ENCODE measurements at regions not wholly inside any gene's neighbourhood (a gene's known extent, or its start where the extent isn't known, plus 50 kb on each side); places are given as distances from the start of the nearest gene placed in this dataset.
"Not testable (repeated sequence)": the region's sequence is repeated elsewhere in the genome, so short reads cannot be mapped to it uniquely, and the experiment has no call there.

DNA sequence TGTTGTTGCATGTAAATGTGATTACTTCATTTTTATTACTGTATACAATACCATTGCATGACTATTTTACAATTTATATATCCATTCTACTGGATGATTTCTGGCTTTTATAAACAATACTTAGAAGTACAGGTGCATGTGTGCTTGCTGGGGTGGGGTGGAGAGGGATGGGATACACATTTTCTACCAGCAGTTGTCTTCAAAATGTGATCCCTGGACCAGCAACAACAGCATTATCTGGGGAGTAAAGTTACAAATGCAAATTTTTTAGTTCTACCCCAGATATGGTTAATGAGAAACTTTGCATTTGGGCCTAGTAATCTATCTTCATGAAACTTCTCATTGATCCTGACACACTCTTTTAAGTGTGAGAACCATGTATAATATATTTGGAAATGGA, 905.4 kb upstream of the ATXN7L3B start:
- no peaks in the 10 kb centered on the region for H3K36me3 ChIP-seq
- H3K4me1 ChIP-seq: no peaks in the 10 kb centered on the region
- no peak overlapping the region for H3K4me3 ChIP-seq
- DNase-seq (ENCODE audit: low spot score in 2 of 2): no peak
- TF ChIP-seq, protein P1, sequence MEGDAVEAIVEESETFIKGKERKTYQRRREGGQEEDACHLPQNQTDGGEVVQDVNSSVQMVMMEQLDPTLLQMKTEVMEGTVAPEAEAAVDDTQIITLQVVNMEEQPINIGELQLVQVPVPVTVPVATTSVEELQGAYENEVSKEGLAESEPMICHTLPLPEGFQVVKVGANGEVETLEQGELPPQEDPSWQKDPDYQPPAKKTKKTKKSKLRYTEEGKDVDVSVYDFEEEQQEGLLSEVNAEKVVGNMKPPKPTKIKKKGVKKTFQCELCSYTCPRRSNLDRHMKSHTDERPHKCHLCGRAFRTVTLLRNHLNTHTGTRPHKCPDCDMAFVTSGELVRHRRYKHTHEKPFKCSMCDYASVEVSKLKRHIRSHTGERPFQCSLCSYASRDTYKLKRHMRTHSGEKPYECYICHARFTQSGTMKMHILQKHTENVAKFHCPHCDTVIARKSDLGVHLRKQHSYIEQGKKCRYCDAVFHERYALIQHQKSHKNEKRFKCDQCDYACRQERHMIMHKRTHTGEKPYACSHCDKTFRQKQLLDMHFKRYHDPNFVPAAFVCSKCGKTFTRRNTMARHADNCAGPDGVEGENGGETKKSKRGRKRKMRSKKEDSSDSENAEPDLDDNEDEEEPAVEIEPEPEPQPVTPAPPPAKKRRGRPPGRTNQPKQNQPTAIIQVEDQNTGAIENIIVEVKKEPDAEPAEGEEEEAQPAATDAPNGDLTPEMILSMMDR (IDR thresholded peaks at IDR 0.05): no peak
- no peaks in the 10 kb centered on the region for H3K9me3 ChIP-seq
- no peaks in the 10 kb centered on the region for H3K27me3 ChIP-seq
- no peak overlapping the region for H3K27ac ChIP-seq

GRCh38 chr12:73632661-73633060, 905.0 kb upstream of the ATXN7L3B start:
- Histone ChIP-seq H3K36me3 (no peaks in the 10 kb centered on the region), H3K9me3 (no peaks in the 10 kb centered on the region), H3K27ac (no peak overlapping the region)

GRCh38 chr12:73639397-73639796, 898.2 kb upstream of the ATXN7L3B start:
- not testable (repeated sequence) for H3K4me1 ChIP-seq; H3K27ac ChIP-seq; H3K4me3 ChIP-seq; H3K9me3 ChIP-seq; H3K36me3 ChIP-seq; H3K27me3 ChIP-seq; DNase-seq (ENCODE audit: low spot score in 2 of 2)
- WGBS: 91% methylated on average over 5 of the region's 5 CpGs

More at GRCh38 chr12:73632661-73633060, 905.0 kb upstream of the ATXN7L3B start:
- H3K4me3 ChIP-seq: no peak overlapping the region
- WGBS: 38% methylated on average over 4 of the region's 4 CpGs
- DNase-seq (ENCODE audit: low spot score in 2 of 2): no peak
- no peak for TF ChIP-seq EP300 (IDR thresholded peaks at IDR 0.05)
- no peak for TF ChIP-seq POLR2A (IDR thresholded peaks at IDR 0.05)
- TF ChIP-seq, protein P1 (IDR thresholded peaks at IDR 0.05): no peak
- no peak for TF ChIP-seq POLR2AphosphoS5 (IDR thresholded peaks at IDR 0.05)
- H3K27me3 ChIP-seq: no peaks in the 10 kb centered on the region
- no peaks in the 10 kb centered on the region for H3K4me1 ChIP-seq

DNA sequence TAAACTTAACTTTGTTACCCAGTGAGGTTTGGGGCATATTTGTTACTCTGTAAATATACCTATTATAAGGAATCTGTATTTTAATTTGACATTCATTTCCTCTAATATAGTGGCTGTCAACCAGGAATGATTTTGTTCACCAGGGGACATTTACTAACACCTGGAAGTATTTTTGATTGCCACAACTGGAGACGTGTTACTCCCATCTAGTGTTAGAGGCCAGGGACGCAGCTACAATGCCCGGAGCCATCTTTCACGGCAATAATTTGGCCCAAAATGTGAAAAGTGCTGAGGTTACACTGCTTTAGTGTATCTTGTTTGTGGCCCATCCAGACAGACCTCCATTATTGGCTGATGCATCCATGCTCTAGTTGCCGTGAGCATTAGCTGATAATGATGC, 881.3 kb upstream of the ATXN7L3B start:
- Histone ChIP-seq H3K27me3 (no peaks in the 10 kb centered on the region), H3K27ac (no peak overlapping the region), H3K4me3 (no peak overlapping the region), H3K9me3 (no peaks in the 10 kb centered on the region), H3K4me1 (no peaks in the 10 kb centered on the region), H3K36me3 (no peaks in the 10 kb centered on the region)
- WGBS: 70% methylated on average over 5 of the region's 5 CpGs
- no peak for DNase-seq (ENCODE audit: low spot score in 2 of 2)
- TF ChIP-seq POLR2AphosphoS5 (IDR thresholded peaks at IDR 0.05): no peak
- TF ChIP-seq, protein P1 (IDR thresholded peaks at IDR 0.05): no peak
- TF ChIP-seq POLR2A (IDR thresholded peaks at IDR 0.05): no peak
- no peak for TF ChIP-seq EP300 (IDR thresholded peaks at IDR 0.05)

GRCh38 chr12:73659802-73660201, 877.8 kb upstream of the ATXN7L3B start:
- H3K9me3 ChIP-seq: no peaks in the 10 kb centered on the region
- H3K4me3 ChIP-seq: no peak overlapping the region
- no peak for DNase-seq (ENCODE audit: low spot score in 2 of 2)
- no peak for TF ChIP-seq POLR2AphosphoS5 (IDR thresholded peaks at IDR 0.05)
- no peak for TF ChIP-seq POLR2A (IDR thresholded peaks at IDR 0.05)
- TF ChIP-seq, protein P1 (IDR thresholded peaks at IDR 0.05): no peak
- TF ChIP-seq EP300 (IDR thresholded peaks at IDR 0.05): no peak
- H3K27me3 ChIP-seq: no peaks in the 10 kb centered on the region
- no peaks in the 10 kb centered on the region for H3K36me3 ChIP-seq
- no peaks in the 10 kb centered on the region for H3K4me1 ChIP-seq
- no peak overlapping the region for H3K27ac ChIP-seq
- 95% methylated on average over 1 of the region's 1 CpG for WGBS

- no peak overlapping the region for H3K4me3 ChIP-seq
- H3K9me3 ChIP-seq: no peaks in the 10 kb centered on the region
- no peak overlapping the region for H3K27ac ChIP-seq
- 95% methylated on average over 14 of the region's 16 CpGs for WGBS
- H3K27me3 ChIP-seq: no peaks in the 10 kb centered on the region
- no peak for TF ChIP-seq EP300 (IDR thresholded peaks at IDR 0.05)
- TF ChIP-seq, protein P1 (IDR thresholded peaks at IDR 0.05): no peak
- TF ChIP-seq POLR2AphosphoS5 (IDR thresholded peaks at IDR 0.05): no peak
- TF ChIP-seq POLR2A (IDR thresholded peaks at IDR 0.05): no peak
- peak in 1 of 2 donors; percentile 61 for DNase-seq (ENCODE audit: low spot score in 2 of 2)
- no peaks in the 10 kb centered on the region for H3K36me3 ChIP-seq
- H3K4me1 ChIP-seq: no peaks in the 10 kb centered on the region
Measured at GRCh38 chr12:73665193-73665592, 872.4 kb upstream of the ATXN7L3B start.

DNA sequence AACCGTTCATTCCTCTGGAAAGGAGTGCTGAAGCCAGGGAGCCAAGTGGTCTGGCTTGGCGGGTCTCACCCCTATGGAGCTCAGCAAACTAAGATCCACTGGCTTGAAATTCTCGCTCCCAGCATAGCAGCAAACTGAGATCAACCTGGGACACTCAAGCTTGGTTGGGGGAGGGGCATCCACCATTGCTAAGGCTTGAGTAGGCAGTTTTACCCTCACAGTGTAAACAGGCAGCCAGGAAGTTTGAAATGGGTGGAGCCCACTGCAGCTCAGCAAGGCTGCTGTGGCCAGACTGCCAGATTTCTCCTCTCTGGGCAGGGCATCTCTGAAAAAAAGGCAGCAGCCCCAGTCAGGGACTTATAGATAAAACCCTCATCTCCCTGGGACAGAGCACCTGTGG, 866.1 kb upstream of the ATXN7L3B start:
- not testable (repeated sequence) for H3K4me3 ChIP-seq; DNase-seq (ENCODE audit: low spot score in 2 of 2)
- 61% methylated on average over 2 of the region's 3 CpGs for WGBS

More for the DNA sequence above, 866.1 kb upstream of the ATXN7L3B start:
- not testable (repeated sequence) for H3K27ac ChIP-seq, H3K27me3 ChIP-seq, H3K36me3 ChIP-seq, H3K4me1 ChIP-seq, H3K9me3 ChIP-seq

Data from suprapubic skin (tissue), 4 donors.